NCI-H82 treated with DMSO at 0.1 percent for 48 hours (cell line): ENCODE measurements at regions not wholly inside any gene's neighbourhood (a gene's known extent, or its start where the extent isn't known, plus 50 kb on each side); places are given as distances from the start of the nearest gene placed in this dataset.
"Not testable (repeated sequence)": the region's sequence is repeated elsewhere in the genome, so short reads cannot be mapped to it uniquely, and the experiment has no call there.

ENCODE experiments used
- DNase-seq: peaks from one replicate; lab custom pipeline; 2025; ENCODE audit not compliant: unreplicated experiment; lab: John Stamatoyannopoulos, UW

DNA sequence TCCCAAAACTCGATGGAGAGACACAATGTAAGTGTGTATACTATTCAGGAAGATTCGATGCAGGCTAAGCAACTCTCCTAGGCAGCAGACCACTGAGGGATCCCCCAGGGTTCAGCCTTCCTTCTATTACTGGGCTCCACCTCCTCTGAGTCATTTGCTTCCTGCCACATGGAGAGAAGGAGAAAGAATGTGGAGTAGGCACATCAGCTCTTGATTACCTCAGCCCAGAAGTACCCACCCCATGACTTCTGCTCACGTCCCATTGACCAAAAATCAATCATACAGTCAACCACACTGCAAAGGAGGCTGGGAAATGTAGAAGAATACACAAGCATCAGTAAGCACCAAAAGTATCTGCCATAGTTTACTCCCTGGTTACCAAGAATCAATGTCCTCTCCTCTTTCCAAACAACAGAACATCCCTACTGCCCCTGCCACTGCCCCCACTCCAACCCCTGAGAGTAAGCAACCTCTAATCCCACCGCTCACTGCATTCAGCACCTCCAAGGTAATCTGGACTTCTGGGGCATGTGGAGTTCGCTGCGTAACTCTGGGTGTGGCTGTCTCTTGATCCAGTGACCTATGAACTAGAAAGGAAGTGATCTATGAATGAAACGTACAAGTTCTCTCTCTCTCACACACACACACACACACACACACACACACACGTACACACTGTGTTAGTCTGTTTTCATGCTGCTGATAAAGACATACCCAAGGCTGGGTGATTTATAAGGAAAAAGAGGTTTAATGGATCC, 91.2 kb upstream of the C1QTNF7 start:
- no peak for DNase-seq

DNA sequence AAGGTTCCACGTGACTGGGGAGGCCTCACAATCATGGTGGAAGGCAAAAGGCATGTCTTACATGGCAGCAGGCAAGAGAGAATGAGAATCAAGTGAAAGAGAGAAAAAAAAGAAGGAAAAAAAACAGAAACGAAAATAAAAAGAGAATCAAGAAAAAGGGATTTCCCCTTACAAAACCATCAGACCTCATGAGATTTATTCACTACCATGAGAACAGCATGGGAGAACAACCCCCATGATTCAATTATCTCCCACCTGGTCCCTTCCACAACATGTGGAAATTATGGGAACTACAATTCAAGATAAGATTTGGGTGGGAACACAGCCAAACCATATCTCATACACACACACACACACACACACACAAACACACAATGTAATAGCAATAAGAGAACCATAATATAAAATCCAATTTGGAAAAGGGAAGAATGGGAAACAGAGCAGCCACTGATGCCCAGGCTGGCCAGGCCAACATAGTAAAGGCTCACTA, 90.6 kb upstream of the C1QTNF7 start:
- not testable (repeated sequence) for DNase-seq

DNA sequence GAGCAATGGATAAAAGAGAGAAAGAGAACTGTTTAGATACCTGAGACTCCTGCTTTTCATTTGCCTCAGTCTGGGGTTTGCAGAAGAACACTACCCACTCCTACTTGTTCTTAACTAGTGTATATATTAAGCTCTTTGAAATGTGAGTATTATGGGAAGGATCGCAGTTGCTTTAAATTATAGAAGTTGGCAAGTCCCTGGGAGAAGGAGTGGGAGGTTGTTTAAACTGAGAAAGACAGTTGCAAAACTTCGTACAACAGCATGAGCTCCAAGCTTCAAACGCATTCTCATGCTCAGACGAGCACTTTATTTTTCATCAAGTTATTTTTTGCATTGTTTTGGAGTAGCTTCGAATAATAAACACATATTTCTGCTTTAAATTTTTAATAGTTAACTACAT, 88.1 kb upstream of the C1QTNF7 start:
- no peak for DNase-seq

DNA sequence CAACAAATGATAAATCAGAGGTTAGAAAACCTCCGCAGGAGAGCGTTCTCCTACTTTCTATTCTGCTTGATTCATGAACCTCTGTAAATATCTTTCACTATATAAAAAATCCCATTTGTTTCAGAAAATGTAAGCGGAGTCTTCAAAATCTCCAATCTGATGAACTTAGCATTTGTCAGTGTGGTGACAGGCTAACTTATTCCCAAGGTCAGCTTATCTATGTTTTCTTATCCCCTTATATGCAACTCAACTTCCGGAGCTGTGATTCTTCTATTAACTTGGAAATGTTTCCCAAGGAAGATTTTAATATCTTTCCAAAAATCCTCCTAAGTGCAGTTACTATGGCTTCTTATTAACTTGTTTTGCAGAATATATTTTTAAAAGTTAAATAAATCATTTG, 87.5 kb upstream of the C1QTNF7 start:
- DNase-seq: no peak

DNA sequence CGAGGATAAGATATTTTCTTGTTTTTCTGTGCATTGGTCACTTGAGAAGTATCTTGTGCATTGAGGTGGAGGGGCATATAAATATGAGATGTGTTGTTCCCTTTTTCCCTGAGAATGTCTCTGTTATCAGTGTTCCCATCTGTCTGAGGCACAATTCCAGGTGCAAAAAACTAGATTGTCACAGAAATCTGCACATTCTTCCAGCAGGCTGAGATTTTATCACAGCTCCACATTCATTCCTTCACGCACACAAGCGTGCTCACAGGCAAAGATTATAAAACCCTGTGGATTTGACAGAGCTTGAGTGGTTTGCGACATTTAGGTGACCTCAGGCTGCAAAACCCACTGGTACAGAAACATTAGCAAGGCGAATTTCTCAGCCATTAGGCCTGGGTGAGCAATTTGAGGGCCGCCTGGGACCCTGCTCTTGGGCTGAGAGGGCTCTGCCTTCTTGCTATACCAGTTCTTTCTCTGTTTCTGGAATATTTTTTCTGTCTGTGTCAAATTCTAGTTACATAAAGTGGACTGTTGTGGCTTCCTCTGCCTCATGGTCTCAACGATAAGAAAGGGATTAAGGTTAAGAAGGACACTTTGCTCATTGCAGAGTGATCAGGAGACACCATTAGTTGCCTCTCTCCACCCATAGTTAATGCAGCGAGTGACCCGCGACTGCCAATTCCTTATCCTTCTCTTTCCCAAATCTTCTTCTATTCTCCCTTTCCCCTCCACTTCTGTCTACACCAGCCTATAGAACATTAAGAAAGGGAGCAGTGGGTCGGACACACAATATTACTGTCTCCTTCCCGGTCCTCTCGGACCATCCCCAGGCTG, 86.7 kb upstream of the C1QTNF7 start:
- no peak for DNase-seq

DNA sequence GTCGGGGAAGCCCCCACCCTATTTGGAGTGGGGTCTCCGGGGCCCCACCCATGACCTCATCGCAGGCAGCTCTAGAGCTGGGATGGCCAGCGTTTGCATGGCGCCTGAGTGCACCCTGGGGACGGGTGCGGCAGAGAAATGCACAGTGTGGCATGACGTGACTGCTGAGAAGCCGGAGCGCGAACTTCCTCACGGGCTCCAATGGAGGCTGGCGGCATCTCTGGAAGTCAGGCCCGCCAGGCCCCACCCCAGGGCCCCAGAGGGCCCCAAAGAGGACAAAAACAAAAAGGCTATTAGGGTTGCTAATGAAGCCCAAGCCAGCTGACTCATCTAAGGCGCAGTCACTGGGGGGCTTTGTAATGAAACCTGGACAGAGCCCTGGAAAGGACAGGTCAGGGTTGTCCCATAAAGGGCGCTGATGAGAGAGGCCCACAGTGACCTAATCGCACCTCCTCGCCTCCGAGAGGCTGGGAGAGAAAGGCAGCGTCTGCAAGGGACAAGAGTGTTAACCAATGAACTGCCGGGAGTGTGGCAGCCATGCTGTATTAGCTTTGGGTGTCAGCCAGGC, 86.0 kb upstream of the C1QTNF7 start:
- no peak for DNase-seq

DNA sequence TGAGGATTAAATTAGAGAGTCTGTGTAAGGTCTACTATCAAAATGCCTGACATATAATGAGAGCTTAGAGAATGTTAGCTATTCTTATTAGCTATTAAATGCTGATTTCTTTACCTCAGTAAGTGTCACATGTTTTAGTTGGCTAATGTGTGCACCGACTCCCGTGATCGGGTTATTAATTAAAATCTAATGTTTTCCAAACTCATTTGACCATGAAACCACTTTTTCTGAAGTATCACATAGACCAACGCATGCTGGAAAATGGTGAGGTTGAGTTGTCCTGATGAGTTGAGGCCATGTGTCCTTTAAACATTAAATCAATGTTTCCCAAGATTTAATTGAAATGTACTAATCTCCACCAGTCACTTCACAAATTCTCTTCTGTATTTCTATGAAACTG, 84.8 kb upstream of the C1QTNF7 start:
- DNase-seq: no peak

DNA sequence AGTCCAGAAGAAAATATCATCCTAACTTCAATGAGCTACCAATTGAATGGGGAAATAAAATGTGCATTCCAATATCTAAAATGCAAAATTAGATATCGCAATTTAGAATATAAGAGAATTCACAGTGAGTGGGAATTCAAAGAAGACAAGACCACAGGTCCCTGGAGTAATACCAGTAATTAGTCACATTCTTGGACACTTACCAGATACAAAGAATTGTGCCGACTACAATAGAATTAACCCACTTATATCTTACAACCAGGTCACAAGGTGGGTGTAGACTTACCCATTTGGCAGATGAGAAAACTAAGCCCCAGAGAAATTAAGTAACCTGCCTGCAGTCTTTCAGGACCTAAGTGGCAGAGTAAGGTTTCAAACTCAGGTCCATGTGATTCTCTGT, 84.3 kb upstream of the C1QTNF7 start:
- DNase-seq: no peak

DNA sequence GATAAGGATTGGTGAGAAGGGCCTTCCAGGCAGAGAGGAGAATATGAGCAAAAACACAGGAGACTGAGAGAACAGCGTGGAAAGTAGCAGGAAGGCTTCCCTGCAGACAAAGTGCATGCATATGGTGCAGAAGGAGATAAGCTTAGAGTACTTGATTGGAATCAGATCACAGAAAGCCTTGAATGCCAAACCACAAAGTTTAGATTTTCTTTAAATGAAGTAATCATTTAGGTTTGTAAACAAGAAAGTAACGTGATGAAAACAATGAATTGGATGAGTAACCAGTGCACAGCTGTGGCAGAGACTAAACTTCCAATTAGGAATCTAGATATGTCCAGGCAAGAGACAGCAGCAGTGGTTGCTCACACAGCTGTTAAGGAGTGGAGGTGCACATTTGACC, 83.8 kb upstream of the C1QTNF7 start:
- no peak for DNase-seq

DNA sequence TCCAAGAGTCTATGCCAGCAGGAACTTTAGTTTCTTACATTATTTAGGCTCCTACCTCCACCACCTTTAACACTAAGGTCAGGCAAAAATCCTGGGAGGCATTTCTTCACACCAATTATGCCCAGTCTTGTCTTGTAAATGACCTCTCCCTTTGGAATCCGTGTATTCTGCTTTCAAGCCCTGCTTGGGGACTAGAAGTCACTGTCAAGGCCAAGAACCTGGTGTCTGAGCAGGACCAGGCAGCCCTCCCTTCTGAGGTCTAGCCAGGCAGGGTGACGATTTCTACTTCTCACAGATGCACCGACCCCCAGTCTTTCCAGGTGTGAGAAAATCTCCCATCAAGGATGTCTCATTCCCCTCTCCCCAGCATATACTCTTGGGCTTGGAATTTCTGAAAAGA, 82.7 kb upstream of the C1QTNF7 start:
- DNase-seq: no peak

DNA sequence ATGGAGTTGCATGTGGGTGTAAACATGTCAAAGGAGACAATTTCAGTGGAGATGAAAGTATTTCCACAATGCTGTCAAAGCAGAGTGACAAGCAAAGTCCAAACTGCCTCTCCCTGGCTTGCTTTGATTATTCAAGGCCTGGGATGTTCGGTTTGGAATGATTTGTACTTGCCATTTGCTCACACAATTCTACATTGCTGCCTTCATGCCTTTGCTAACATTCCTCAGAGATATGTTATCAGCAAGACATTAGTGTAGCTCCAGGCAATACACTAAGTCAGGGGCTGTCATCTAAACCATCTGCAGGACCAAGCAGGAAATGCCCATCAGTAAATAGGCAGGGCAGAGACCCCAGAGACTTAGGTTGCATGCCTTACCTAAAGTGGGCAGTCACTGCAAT, 79.6 kb upstream of the C1QTNF7 start:
- DNase-seq: no peak

DNA sequence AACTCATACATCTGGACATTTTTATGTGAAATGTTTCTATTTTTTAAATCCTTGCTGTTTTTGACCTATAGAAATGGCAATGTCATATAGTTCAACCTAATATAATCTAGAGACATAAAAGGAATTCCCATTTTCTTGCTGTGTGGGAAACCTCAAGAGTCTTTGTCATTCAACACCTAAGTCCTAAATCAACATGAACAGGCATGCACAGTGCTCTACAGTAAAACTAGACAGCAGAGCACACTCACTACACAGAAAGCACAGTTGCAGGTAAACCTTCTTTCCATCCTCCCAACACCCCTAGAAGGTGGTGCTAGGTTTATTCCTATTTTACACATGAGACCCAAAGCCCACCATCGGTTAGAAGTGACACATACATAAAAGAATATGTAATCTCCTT, 79.1 kb upstream of the C1QTNF7 start:
- no peak for DNase-seq

DNA sequence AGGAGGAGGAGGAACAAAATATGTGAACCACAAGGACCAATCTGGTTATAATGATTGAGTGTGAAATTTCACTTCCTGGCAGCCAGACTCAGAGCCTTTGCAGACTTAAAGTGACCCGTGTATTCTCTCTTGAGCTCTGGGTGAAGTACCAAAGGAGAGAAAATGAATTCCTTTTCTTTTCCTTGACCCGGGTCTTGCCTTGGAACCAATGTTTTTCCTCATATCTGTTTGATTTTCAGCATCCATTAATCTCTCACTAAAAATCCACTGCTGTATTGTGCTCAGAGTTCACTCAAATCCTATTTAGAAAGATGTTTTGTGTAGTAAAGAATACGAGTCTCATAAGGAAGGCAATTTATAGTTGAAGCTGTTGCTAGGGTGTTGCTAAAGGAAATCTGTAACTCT, 78.3 kb upstream of the C1QTNF7 start:
- no peak for DNase-seq

DNA sequence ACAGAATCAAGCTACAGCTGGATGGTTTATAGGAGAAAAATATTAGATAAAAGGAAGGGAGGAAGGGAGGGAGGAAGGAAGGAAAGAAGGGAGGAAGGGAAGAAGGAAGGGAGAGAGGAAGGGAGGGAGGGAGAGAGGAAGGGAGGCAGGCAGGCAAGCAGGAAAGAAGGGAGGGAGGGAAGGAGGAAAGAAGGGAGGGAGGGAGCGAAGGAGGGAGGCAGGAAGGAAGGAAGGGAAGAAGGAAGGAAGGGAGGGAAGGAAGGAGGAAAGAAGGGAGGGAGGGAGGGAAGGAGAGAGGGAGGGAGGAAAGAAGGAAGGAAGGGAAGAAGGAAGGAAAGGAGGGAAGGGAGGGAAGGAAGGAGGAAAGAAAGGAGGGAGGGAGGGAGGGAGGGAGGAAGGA, 77.9 kb upstream of the C1QTNF7 start:
- DNase-seq: no peak

DNA sequence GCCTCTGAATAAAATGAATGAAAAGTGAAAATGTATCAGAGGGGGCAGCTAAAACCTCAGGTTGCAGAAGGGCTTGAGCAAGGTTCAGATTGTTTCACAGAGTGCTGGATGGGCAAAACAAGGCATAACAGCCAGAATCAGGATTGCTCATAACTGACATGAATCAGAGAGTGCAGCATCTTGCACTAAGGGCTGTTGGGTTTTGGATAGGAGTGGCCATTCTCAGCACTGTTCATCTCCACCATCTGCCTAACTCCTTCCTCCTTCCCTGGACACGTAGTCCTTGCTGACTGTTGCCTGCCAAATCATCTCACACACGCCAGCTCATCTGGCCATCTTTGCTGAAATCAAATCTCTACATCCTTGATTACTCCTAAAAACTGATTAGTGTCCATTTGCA, 75.3 kb upstream of the C1QTNF7 start:
- no peak for DNase-seq

DNA sequence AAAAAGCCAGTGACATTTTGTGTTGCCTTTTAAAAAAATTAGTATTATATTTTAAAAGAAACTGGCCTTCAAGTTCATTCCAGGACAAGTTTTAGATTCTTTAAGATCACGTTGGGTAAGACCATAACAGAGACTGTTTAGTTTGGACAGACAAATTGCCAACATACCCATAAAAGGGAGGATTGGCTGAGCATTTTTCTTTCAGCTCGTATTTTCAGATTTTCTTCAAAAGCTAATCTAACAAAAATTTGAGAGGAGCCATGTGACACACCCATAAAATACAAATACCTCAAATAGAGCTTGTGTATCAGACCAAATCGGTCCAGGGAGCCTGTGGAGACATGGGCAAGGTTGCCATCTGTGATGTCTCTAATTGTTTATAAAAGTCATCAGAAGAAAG, 74.6 kb upstream of the C1QTNF7 start:
- no peak for DNase-seq

DNA sequence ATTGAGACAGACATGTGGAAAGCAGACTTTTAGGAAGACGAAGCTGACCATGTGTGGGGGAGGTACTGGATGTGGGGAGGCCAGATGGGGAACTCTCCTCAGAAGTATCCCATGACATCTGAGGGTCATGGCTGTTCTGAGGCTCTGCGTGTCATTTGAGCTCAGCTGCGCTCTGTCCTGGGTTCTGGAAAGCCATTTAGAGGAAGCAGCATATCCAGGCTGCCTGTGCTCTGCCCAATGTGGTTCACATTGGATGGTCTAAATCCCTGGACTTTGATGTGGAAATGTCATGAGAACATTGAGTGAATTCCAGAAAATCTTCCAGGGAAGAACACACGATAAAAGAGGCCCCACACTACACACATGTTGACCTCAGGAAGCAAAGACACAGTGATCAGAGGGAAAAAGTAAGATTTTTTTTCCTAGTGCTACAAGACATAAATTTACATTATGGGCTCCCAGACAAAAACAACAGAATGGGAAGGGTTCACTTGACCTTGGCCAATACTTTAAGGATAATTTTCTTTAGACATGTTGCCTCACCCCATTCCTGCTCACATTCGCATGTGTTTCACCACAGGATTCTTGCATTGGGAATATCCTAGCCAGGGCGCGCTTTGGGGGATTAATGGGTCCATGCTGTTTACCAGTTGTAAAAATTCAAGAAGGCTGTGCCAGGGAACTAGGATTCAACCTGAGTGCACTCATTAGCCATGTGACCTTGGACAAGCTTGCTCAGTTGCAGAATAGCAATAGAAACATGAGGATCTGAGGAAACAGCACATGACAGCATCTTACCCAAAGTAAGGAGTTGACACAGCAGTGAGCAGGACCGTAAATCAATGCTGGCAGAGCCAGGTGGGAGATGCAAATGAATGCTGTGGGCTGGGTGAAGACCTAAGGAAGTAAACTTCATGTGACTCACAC, 73.2 kb upstream of the C1QTNF7 start:
- no peak for DNase-seq

DNA sequence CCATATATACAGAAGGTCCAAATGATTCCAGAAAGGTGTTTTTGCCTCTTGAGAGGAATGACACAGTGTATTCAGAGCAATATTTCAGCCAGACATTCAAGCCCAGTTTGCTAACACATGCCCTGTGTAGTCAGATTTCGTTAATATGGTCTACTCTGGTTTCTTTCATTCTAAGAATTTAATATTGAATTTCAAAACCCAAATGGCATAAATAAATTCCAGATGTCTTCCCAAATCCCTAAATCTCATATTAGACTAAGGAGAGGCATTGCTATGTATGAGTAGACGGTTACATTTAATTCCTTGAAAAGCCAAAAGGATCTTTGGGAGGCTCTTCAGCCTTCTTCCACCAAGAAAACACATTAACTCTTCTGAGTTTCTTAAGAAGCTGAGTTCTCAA, 66.3 kb upstream of the C1QTNF7 start:
- no peak for DNase-seq

DNA sequence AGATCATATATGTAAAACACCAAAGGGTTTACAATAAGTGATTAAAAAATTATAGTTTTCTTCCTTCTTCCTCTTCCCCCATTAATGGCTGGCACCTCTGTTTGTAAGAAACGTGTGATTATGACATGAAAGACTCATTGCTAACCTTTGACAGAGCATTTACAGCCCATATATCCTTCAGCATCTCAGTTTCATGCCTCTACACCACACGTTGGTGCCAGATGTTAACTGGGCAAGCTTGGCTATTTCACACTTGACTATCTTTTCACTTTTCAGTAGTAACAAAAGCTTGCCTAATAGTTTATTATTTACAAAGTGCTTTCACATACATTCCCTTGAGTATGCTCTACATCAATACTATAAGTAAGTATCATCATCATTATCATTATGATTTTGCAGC, 65.3 kb upstream of the C1QTNF7 start:
- DNase-seq: no peak

DNA sequence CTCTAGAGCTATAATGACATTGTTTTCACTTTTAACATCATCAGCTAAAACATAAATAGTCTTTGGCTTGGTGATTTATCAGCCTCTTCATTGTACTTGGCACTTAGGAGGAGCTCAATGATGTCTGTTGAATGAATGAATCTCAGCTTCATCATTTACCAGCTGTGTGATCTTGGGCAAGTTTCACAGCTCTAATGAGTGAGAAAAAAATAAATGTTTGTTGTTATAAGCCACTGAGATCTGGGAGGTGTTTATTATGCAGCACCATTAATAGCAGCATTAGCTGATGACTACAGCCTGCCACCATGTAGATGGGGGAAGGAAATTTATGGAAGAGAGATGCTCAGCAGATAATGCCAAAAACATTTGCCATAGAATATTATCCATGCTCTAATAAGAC, 63.6 kb upstream of the C1QTNF7 start:
- no peak for DNase-seq

DNA sequence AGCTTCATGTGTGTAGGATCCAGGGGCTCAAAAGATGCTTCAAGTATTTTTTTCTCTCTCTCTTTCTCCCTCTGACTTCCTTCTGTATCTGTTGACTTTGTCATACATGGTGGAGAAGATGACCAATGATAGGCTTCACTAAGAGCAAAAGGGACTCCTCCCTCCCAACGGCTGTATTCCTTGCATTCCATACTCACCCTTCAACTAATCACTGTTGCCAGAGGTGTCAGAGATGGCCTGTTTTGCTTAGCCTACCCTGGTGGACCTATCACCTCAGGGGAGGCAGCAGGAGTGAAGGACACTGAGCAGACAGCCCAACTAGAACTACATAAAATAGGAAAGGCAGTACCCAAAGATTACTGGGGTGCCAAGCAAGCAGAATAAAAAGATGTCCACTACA, 62.2 kb upstream of the C1QTNF7 start:
- no peak for DNase-seq
